ENCODE measurements at regions not wholly inside any gene's neighbourhood (a gene's known extent, or its start where the extent isn't known, plus 50 kb on each side); places are given as distances from the start of the nearest gene placed in this dataset.

DNA sequence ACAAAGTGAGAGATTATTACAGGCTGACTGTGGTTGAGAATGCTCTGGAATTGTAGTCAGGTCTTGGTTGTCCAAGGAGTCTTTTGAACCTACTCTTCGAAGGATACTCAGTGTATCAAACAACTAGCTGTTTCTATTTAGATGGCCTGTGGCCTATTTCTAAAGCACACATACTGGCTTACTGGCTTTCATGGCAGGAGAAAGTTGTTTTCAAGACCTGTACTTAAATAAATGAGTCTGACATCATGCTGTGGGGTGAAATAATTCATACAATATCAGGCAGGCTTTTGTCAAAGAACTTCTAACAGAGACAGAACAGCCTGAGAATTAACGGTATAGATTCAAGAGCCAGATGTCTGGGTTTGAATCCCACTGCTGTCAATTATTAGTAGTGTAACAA, 316.7 kb upstream of the SEMA6D start:
- ATAC-seq (ENCODE audit: low read depth) (no peak), DNase-seq (no peak)
- H3K56ac ChIP-seq (ENCODE audit: extremely low read depth, insufficient read depth, low read length): no peak overlapping the region
- no peak overlapping the region for H3K23ac ChIP-seq (ENCODE audit: low read depth, low read length)
- H2AK5ac ChIP-seq (ENCODE audit: low read depth, low read length): no peak overlapping the region
- no peak overlapping the region for H3K4me2 ChIP-seq (ENCODE audit: low read depth, low read length)
- H3K9me3 ChIP-seq (ENCODE audit: control insufficient read depth, insufficient read depth, low read length): no peaks in the 10 kb centered on the region
- no peak overlapping the region for H3K4ac ChIP-seq (ENCODE audit: low read depth, low read length)
- H3K27me3 ChIP-seq (ENCODE audit: control insufficient read depth, insufficient read depth, low read length): no peaks in the 10 kb centered on the region; the same call in 1 of the 2 replicates
- ChIA-PET POLR2A (ENCODE audit: unreplicated experiment) (interaction anchor here (0.7 kb wide), 1 partner anchor 38 kb away, joined by 3 read pairs; no protein-coding TSS in a partner anchor), CTCF (interaction anchor here (1.0 kb wide), 1 partner anchor 20 kb away, joined by 3 read pairs; no protein-coding TSS in a partner anchor)
- H3K79me1 ChIP-seq (ENCODE audit: low read depth in 1 of 2, low read length in 2 of 2): no peaks in the 10 kb centered on the region
- H4K8ac ChIP-seq (ENCODE audit: low read depth in 2 of 2, low read length in 2 of 2): no peak overlapping the region
- H3K36me3 ChIP-seq (ENCODE audit: control insufficient read depth, insufficient read depth, low read length): no peaks in the 10 kb centered on the region
- in situ Hi-C loops (cut with MboI; ENCODE audit: low sequenced_read_pairs) (no loop called here), intact Hi-C loops (cut with micrococcal nuclease) (no loop called here), dilution Hi-C loops (cut with HindIII; ENCODE audit: low sequenced_read_pairs, unreplicated experiment) (no loop called here)
- H4K20me1 ChIP-seq (ENCODE audit: insufficient read depth, low read length): no peaks in the 10 kb centered on the region
- TF ChIP-seq, protein P1, sequence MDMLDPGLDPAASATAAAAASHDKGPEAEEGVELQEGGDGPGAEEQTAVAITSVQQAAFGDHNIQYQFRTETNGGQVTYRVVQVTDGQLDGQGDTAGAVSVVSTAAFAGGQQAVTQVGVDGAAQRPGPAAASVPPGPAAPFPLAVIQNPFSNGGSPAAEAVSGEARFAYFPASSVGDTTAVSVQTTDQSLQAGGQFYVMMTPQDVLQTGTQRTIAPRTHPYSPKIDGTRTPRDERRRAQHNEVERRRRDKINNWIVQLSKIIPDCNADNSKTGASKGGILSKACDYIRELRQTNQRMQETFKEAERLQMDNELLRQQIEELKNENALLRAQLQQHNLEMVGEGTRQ (IDR thresholded peaks at IDR 0.05; ENCODE audit: low read depth, low read length): no peak
- no peak overlapping the region for H2AK9ac ChIP-seq (replicated peaks; ENCODE audit: low read depth, low read length, poor library complexity)
- WGBS, 2 experiments (ENCODE audit: extremely low coverage in 2 of 2, insufficient read length in 1 of 2): no CpG with 5 or more reads among the region's 2 CpGs
- no peak overlapping the region for H3K4me3 ChIP-seq (ENCODE audit: insufficient read depth, low read depth, low read length)
- H3K14ac ChIP-seq (replicated peaks; ENCODE audit: low read depth, low read length): no peak overlapping the region
- H3K9me1 ChIP-seq (ENCODE audit: insufficient read depth, low read length): 0 out of 2 replicates have a peak, but pooled peaks cover 2% of the 10 kb centered on the region
- H3K4me1 ChIP-seq (ENCODE audit: control insufficient read depth, insufficient read depth, low read length): no peaks in the 10 kb centered on the region; the same call in none of the 2 replicates
- no TSS peak for BruUV-seq (replicated peaks)
- no peak overlapping the region for H2AFZ ChIP-seq (replicated peaks; ENCODE audit: low read length, poor library complexity)
- no peak overlapping the region for H4K5ac ChIP-seq (ENCODE audit: low read depth, low read length)
- H2BK15ac ChIP-seq (ENCODE audit: low read depth, low read length): no peak overlapping the region; the same call in 2 of the 3 replicates
- H3K27ac ChIP-seq (ENCODE audit: insufficient read depth, low read length): no peak overlapping the region
- no peak overlapping the region for H2BK5ac ChIP-seq (ENCODE audit: low read depth, low read length, poor library complexity, severe bottlenecking)
- no peak overlapping the region for H4K91ac ChIP-seq (ENCODE audit: insufficient read depth, low read depth, low read length)
- no peak overlapping the region for H3K18ac ChIP-seq (ENCODE audit: low read depth, low read length)
- H2BK20ac ChIP-seq (ENCODE audit: low read depth, low read length): no peak overlapping the region
- no peak overlapping the region for H3K9ac ChIP-seq (ENCODE audit: low read depth, low read length)
- no peak overlapping the region for H2BK120ac ChIP-seq (ENCODE audit: low read depth, low read length)

Data from IMR-90 (cell line).